Body of pancreas (tissue), 4 donors: ENCODE measurements at regions not wholly inside any gene's neighbourhood (a gene's known extent, or its start where the extent isn't known, plus 50 kb on each side); places are given as distances from the start of the nearest gene placed in this dataset.

Source experiments
- POLR2A ChIP-seq, 3 donors: fragments of 450-650 bp; IDR thresholded peaks; one replicate each; pipeline ENCODE4 v1.6.1; 2016; ENCODE audit warnings: antibody characterized with exemption in 3 of 3, mild to moderate bottlenecking in 2 of 3
- TF ChIP-seq, protein P1 (sequence below), 7 experiments: fragments of 450-650 bp in 4 of 7; fragments of 200-600 bp in 3 of 7; sonication (generic) in 3 of 7; IDR thresholded peaks; one replicate each; pipeline ENCODE4 v1.5.1; 2016 to 2019; ENCODE audit warnings: antibody characterized with exemption in 7 of 7

DNA sequence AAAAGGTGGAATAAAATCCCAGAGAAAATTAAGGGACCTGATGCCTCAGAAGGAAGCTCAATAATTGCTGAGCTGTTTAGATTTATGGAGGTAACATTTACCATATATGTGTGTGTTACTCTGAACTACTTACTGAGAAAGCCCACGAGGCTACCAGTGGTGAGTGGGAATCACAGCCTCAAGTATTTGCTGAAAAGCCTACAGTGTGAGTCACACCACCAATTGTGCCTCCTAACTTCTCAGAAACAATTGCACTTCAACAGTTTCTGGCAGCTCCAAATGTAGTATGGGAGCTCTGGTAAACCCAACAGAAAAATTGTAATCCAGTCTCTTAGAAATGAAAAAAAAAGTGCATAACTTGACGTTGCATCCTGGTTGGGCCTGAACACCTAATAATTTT, 551.6 kb downstream of the PRDM9 start:
- TF ChIP-seq, protein P1, sequence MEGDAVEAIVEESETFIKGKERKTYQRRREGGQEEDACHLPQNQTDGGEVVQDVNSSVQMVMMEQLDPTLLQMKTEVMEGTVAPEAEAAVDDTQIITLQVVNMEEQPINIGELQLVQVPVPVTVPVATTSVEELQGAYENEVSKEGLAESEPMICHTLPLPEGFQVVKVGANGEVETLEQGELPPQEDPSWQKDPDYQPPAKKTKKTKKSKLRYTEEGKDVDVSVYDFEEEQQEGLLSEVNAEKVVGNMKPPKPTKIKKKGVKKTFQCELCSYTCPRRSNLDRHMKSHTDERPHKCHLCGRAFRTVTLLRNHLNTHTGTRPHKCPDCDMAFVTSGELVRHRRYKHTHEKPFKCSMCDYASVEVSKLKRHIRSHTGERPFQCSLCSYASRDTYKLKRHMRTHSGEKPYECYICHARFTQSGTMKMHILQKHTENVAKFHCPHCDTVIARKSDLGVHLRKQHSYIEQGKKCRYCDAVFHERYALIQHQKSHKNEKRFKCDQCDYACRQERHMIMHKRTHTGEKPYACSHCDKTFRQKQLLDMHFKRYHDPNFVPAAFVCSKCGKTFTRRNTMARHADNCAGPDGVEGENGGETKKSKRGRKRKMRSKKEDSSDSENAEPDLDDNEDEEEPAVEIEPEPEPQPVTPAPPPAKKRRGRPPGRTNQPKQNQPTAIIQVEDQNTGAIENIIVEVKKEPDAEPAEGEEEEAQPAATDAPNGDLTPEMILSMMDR (IDR thresholded peaks at IDR 0.05): no peak
- no peak for TF ChIP-seq POLR2A (IDR thresholded peaks at IDR 0.05)
